LNCaP clone FGC (cell line): ENCODE measurements at regions not wholly inside any gene's neighbourhood (a gene's known extent, or its start where the extent isn't known, plus 50 kb on each side); places are given as distances from the start of the nearest gene placed in this dataset.
"Not testable (repeated sequence)": the region's sequence is repeated elsewhere in the genome, so short reads cannot be mapped to it uniquely, and the experiment has no call there.

Experiments
- DNase-seq: peaks from one replicate; pipeline ENCODE4 v3.0.0-alpha.2; 2011; ENCODE audit warnings: low read depth
- H3K4me3 ChIP-seq: 2 replicates; pipeline ENCODE4 v1.5.1; 2011; ENCODE audit warnings: mild to moderate bottlenecking, low read depth, low read length, control low read depth
- CTCF ChIP-seq: IDR thresholded peaks from 2 replicates; pipeline ENCODE4 v1.5.1; 2012; ENCODE audit warnings: mild to moderate bottlenecking; ENCODE audit not compliant: control insufficient read depth, insufficient read depth; ENCODE audit errors: extremely low read depth

GRCh38 chr9:31393240-31393639 lies 991.2 kb upstream of the ACO1 start:
- TF ChIP-seq CTCF: no peak
- no peak for DNase-seq
- no peak overlapping the region for H3K4me3 ChIP-seq

- no peak for TF ChIP-seq CTCF
- no peak for DNase-seq
- no peak overlapping the region for H3K4me3 ChIP-seq
Measured at GRCh38 chr9:31394015-31394473, 990.4 kb upstream of the ACO1 start.

- TF ChIP-seq CTCF: no peak
- DNase-seq: no peak
- no peak overlapping the region for H3K4me3 ChIP-seq
Measured at GRCh38 chr9:31412081-31412480, 972.4 kb upstream of the ACO1 start.

- H3K4me3 ChIP-seq: no peak overlapping the region
- TF ChIP-seq CTCF: no peak
- no peak for DNase-seq
Measured at GRCh38 chr9:31415164-31415563, 969.3 kb upstream of the ACO1 start.

GRCh38 chr9:31418419-31418818 lies 966.0 kb upstream of the ACO1 start:
- no peak for DNase-seq
- no peak overlapping the region for H3K4me3 ChIP-seq
- TF ChIP-seq CTCF: no peak

- not testable (repeated sequence) for DNase-seq, H3K4me3 ChIP-seq
Measured at GRCh38 chr9:31443630-31444457, 940.6 kb upstream of the ACO1 start.

GRCh38 chr9:31445357-31445756 lies 939.1 kb upstream of the ACO1 start:
- DNase-seq: no peak
- H3K4me3 ChIP-seq: no peak overlapping the region
- TF ChIP-seq CTCF: no peak
